ENCODE measurements at regions not wholly inside any gene's neighbourhood (a gene's known extent, or its start where the extent isn't known, plus 50 kb on each side); places are given as distances from the start of the nearest gene placed in this dataset.

- no peaks in the 10 kb centered on the region for H4K20me1 ChIP-seq (replicated peaks; ENCODE audit: insufficient read depth)
- DNase-seq (ENCODE audit: low spot score) (no peak), ATAC-seq (no peak)
- no peak overlapping the region for H3K27ac Mint-ChIP-seq
- H3K9me3 Mint-ChIP-seq: no peaks in the 10 kb centered on the region
- H3K9me2 ChIP-seq (ENCODE audit: insufficient read depth): peaks cover 9% of the 10 kb centered on the region
- no peak for TF ChIP-seq EZH2phosphoT487 (IDR thresholded peaks at IDR 0.05; ENCODE audit: unreplicated experiment)
- no peak for TF ChIP-seq JUNB (IDR thresholded peaks at IDR 0.05; ENCODE audit: unreplicated experiment)
- TF ChIP-seq CTCF (conservative IDR thresholded peaks at IDR 0.05; ENCODE audit: low read depth in 2 of 2): no peak
- no peak for TF ChIP-seq ETS1 (IDR thresholded peaks at IDR 0.05)
- TF ChIP-seq ZNF462 (CRISPR knock-in tag; IDR thresholded peaks at IDR 0.05): no peak
- no peak for TF ChIP-seq NANOG (IDR thresholded peaks at IDR 0.05; ENCODE audit: borderline replicate concordance)
- no peak for TF ChIP-seq STAT1 (IDR thresholded peaks at IDR 0.05; ENCODE audit: unreplicated experiment)
- no peak for TF ChIP-seq REST (IDR thresholded peaks at IDR 0.05; ENCODE audit: unreplicated experiment)
- no peak for TF ChIP-seq POLR2AphosphoS5 (IDR thresholded peaks at IDR 0.05; ENCODE audit: low read depth)
- no peak for TF ChIP-seq CREB1 (CRISPR knock-in tag; IDR thresholded peaks at IDR 0.05; ENCODE audit: low read depth)
- no peak for TF ChIP-seq ZNF114 (CRISPR knock-in tag; IDR thresholded peaks at IDR 0.05)
- no peak for TF ChIP-seq EZH2 (IDR thresholded peaks at IDR 0.05; ENCODE audit: low read depth, unreplicated experiment)
- no peak for TF ChIP-seq ZNF331 (CRISPR knock-in tag; IDR thresholded peaks at IDR 0.05; ENCODE audit: low read depth)
- H3K36me3 ChIP-seq (ENCODE audit: insufficient read depth): no peaks in the 10 kb centered on the region
- no peak overlapping the region for H3K27ac ChIP-seq (ENCODE audit: low read depth)
- H3K4me3 Mint-ChIP-seq: no peak overlapping the region
- H3K4me2 ChIP-seq: no peak overlapping the region
- no peaks in the 10 kb centered on the region for H3K4me1 ChIP-seq (ENCODE audit: insufficient read depth)
- H3F3A ChIP-seq (replicated peaks; ENCODE audit: low read depth): no peaks in the 10 kb centered on the region
- H3K4me3 ChIP-seq: no peak overlapping the region
- peaks cover 8% of the 10 kb centered on the region for H3K4me1 Mint-ChIP-seq
- no peaks in the 10 kb centered on the region for H3K79me2 ChIP-seq (replicated peaks; ENCODE audit: insufficient read depth)
- H2AFZ ChIP-seq: no peak overlapping the region
- H3K27me3 ChIP-seq (ENCODE audit: insufficient read depth): no peaks in the 10 kb centered on the region
- peaks cover 3% of the 10 kb centered on the region for H3K27me3 Mint-ChIP-seq (ENCODE audit: insufficient read depth, low read depth, poor library complexity)
- H3K36me3 Mint-ChIP-seq (ENCODE audit: low read depth): no peaks in the 10 kb centered on the region
These were observed 269.4 kb upstream of the ELAC2 start for GRCh38 chr17:13287226-13287625.
